Stomach smooth muscle (tissue), 2 donors: ENCODE measurements at regions not wholly inside any gene's neighbourhood (a gene's known extent, or its start where the extent isn't known, plus 50 kb on each side); places are given as distances from the start of the nearest gene placed in this dataset.

Experiments used
- H3K27ac ChIP-seq: one replicate; pipeline ENCODE4 v1.7.0; 2013; ENCODE audit warnings: mild to moderate bottlenecking, low read length, inconsistent platforms
- H3K27me3 ChIP-seq, 2 donors: one replicate each; pipeline ENCODE4 v1.7.0; 2013; ENCODE audit warnings: low read length in 2 of 2; ENCODE audit not compliant: insufficient read depth in 2 of 2, control insufficient read depth in 1 of 2
- H3K36me3 ChIP-seq, 2 donors: one replicate each; pipeline ENCODE4 v1.7.0; 2013; ENCODE audit warnings: low read length in 2 of 2; ENCODE audit not compliant: control insufficient read depth in 2 of 2, insufficient read depth in 2 of 2
- H3K4me1 ChIP-seq: one replicate; pipeline ENCODE4 v1.7.0; 2013; ENCODE audit warnings: low read length; ENCODE audit not compliant: control insufficient read depth, insufficient read depth
- H3K4me3 ChIP-seq, 2 donors: one replicate each; pipeline ENCODE4 v1.7.0; 2013; ENCODE audit warnings: low read length in 2 of 2
- H3K9ac ChIP-seq, 2 donors: one replicate each; pipeline ENCODE4 v1.7.0; 2013; ENCODE audit warnings: low read length in 2 of 2, mild to moderate bottlenecking in 1 of 2
- H3K9me3 ChIP-seq, 2 donors: one replicate each; pipeline ENCODE4 v1.7.0; 2013; ENCODE audit warnings: low read length in 2 of 2; ENCODE audit not compliant: control insufficient read depth in 2 of 2
- donor health status: healthy.
- donor health status: Pancreatic carcinoma.

- Histone ChIP-seq H3K9me3 (no peaks in the 10 kb centered on the region), H3K4me3 (no peak overlapping the region)
Observed at GRCh38 chr12:105765053-105766014, 373.4 kb downstream of the NUAK1 start.

GRCh38 chr12:105766029-105766428, 372.7 kb downstream of the NUAK1 start:
- Histone ChIP-seq H3K27me3 (no peaks in the 10 kb centered on the region), H3K4me3 (no peak overlapping the region), H3K9ac (no peak overlapping the region), H3K4me1 (no peaks in the 10 kb centered on the region), H3K27ac (no peak overlapping the region), H3K36me3 (no peaks in the 10 kb centered on the region), H3K9me3 (no peaks in the 10 kb centered on the region)

More at GRCh38 chr12:105765053-105766014, 373.4 kb downstream of the NUAK1 start:
- no peaks in the 10 kb centered on the region for H3K4me1 ChIP-seq
- no peak overlapping the region for H3K9ac ChIP-seq
- no peaks in the 10 kb centered on the region for H3K36me3 ChIP-seq
- H3K27ac ChIP-seq, result no peak overlapping the region
- H3K27me3 ChIP-seq, result no peaks in the 10 kb centered on the region

GRCh38 chr12:105769486-105769885, 369.3 kb downstream of the NUAK1 start:
- H3K9ac ChIP-seq, result no peak overlapping the region
- H3K27me3 ChIP-seq, result no peaks in the 10 kb centered on the region
- H3K27ac ChIP-seq, result no peak overlapping the region
- H3K4me1 ChIP-seq, result peaks cover 10% of the 10 kb centered on the region
- H3K4me3 ChIP-seq, result no peak overlapping the region
- no peaks in the 10 kb centered on the region for H3K36me3 ChIP-seq
- no peaks in the 10 kb centered on the region for H3K9me3 ChIP-seq

GRCh38 chr12:105773471-105773870, 365.3 kb downstream of the NUAK1 start:
- no peak overlapping the region for H3K9ac ChIP-seq
- H3K9me3 ChIP-seq, result no peaks in the 10 kb centered on the region
- no peaks in the 10 kb centered on the region for H3K36me3 ChIP-seq
- no peaks in the 10 kb centered on the region for H3K27me3 ChIP-seq
- no peak overlapping the region for H3K4me3 ChIP-seq
- H3K4me1 ChIP-seq, result peaks cover 10% of the 10 kb centered on the region
- no peak overlapping the region for H3K27ac ChIP-seq

GRCh38 chr12:105774037-105774436, 364.7 kb downstream of the NUAK1 start:
- no peaks in the 10 kb centered on the region for H3K27me3 ChIP-seq
- no peaks in the 10 kb centered on the region for H3K9me3 ChIP-seq
- H3K27ac ChIP-seq, result no peak overlapping the region
- H3K4me1 ChIP-seq, result peaks cover 10% of the 10 kb centered on the region
- no peak overlapping the region for H3K9ac ChIP-seq
- no peaks in the 10 kb centered on the region for H3K36me3 ChIP-seq
- H3K4me3 ChIP-seq, result no peak overlapping the region

GRCh38 chr12:105775343-105775742, 363.4 kb downstream of the NUAK1 start:
- Histone ChIP-seq H3K4me3 (no peak overlapping the region), H3K27ac (no peak overlapping the region), H3K9ac (no peak overlapping the region), H3K9me3 (no peaks in the 10 kb centered on the region), H3K4me1 (peaks cover 10% of the 10 kb centered on the region), H3K27me3 (no peaks in the 10 kb centered on the region), H3K36me3 (no peaks in the 10 kb centered on the region)

- Histone ChIP-seq H3K9ac (no peak overlapping the region), H3K27me3 (no peaks in the 10 kb centered on the region), H3K27ac (no peak overlapping the region), H3K4me1 (no peaks in the 10 kb centered on the region), H3K9me3 (no peaks in the 10 kb centered on the region), H3K36me3 (no peaks in the 10 kb centered on the region), H3K4me3 (no peak overlapping the region)
Observed at GRCh38 chr12:105783983-105784947, 354.5 kb downstream of the NUAK1 start.

- H3K9ac ChIP-seq, result no peak overlapping the region
- H3K4me3 ChIP-seq, result no peak overlapping the region
- no peaks in the 10 kb centered on the region for H3K36me3 ChIP-seq
- H3K27me3 ChIP-seq, result no peaks in the 10 kb centered on the region
- H3K9me3 ChIP-seq, result peaks cover 0 to 7% of the 10 kb centered on the region in 2 donors
- no peak overlapping the region for H3K27ac ChIP-seq
- H3K4me1 ChIP-seq, result no peaks in the 10 kb centered on the region
Observed at GRCh38 chr12:105793421-105793820, 345.3 kb downstream of the NUAK1 start.

- Histone ChIP-seq H3K9ac (no peak overlapping the region), H3K4me1 (no peaks in the 10 kb centered on the region), H3K36me3 (no peaks in the 10 kb centered on the region), H3K9me3 (no peaks in the 10 kb centered on the region), H3K27ac (no peak overlapping the region), H3K27me3 (no peaks in the 10 kb centered on the region), H3K4me3 (no peak overlapping the region)
Observed at GRCh38 chr12:105798256-105798845, 340.4 kb downstream of the NUAK1 start.

- Histone ChIP-seq H3K36me3 (no peaks in the 10 kb centered on the region), H3K9me3 (no peaks in the 10 kb centered on the region)
Observed at GRCh38 chr12:105799103-105799502, 339.7 kb downstream of the NUAK1 start.

More at GRCh38 chr12:105799103-105799502, 339.7 kb downstream of the NUAK1 start:
- no peak overlapping the region for H3K9ac ChIP-seq
- no peak overlapping the region for H3K27ac ChIP-seq
- H3K4me1 ChIP-seq, result no peaks in the 10 kb centered on the region
- no peak overlapping the region for H3K4me3 ChIP-seq
- no peaks in the 10 kb centered on the region for H3K27me3 ChIP-seq
